ENCODE measurements at regions not wholly inside any gene's neighbourhood (a gene's known extent, or its start where the extent isn't known, plus 50 kb on each side); places are given as distances from the start of the nearest gene placed in this dataset.

DNA sequence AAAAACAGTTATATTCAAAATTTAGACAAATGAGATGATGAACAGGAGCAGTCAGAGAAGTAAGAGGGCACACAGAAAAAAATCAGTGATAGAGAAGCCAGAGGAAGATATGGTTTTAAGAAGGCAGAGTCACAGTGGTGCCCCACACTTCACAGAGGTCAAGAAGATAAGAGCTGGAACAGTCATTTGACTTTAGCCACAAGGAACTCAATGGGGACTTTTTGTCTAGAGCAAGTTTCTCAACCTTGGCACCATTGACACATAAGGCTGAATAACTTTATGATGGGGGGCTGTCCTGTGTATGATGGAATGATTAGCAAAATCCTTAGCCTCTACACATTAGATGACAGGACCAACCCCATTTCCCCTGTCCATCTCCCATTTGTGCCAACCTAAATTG is 172.8 kb upstream of the PLEKHG7 start:
- H3K4me2 ChIP-seq = no peak overlapping the region
- Mint-ChIP-seq H3K27me3 (ENCODE audit: insufficient read depth, low read depth, poor library complexity) (no peaks in the 10 kb centered on the region), H3K4me1 (no peaks in the 10 kb centered on the region), H3K4me3 (no peak overlapping the region), H3K9me3 (no peaks in the 10 kb centered on the region), H3K36me3 (ENCODE audit: low read depth) (no peaks in the 10 kb centered on the region), H3K27ac (no peak overlapping the region)
- no peak overlapping the region for H2AFZ ChIP-seq
- H3K27ac ChIP-seq (ENCODE audit: low read depth) = no peak overlapping the region
- H3K36me3 ChIP-seq (ENCODE audit: insufficient read depth) = no peaks in the 10 kb centered on the region
- no peaks in the 10 kb centered on the region for H3K79me2 ChIP-seq (replicated peaks; ENCODE audit: insufficient read depth)
- H4K20me1 ChIP-seq (replicated peaks; ENCODE audit: insufficient read depth) = no peaks in the 10 kb centered on the region
- no peak for TF ChIP-seq EZH2 (IDR thresholded peaks at IDR 0.05; ENCODE audit: low read depth, unreplicated experiment)
- TF ChIP-seq ZNF331 (CRISPR knock-in tag; IDR thresholded peaks at IDR 0.05; ENCODE audit: low read depth) = no peak
- TF ChIP-seq, protein P1, sequence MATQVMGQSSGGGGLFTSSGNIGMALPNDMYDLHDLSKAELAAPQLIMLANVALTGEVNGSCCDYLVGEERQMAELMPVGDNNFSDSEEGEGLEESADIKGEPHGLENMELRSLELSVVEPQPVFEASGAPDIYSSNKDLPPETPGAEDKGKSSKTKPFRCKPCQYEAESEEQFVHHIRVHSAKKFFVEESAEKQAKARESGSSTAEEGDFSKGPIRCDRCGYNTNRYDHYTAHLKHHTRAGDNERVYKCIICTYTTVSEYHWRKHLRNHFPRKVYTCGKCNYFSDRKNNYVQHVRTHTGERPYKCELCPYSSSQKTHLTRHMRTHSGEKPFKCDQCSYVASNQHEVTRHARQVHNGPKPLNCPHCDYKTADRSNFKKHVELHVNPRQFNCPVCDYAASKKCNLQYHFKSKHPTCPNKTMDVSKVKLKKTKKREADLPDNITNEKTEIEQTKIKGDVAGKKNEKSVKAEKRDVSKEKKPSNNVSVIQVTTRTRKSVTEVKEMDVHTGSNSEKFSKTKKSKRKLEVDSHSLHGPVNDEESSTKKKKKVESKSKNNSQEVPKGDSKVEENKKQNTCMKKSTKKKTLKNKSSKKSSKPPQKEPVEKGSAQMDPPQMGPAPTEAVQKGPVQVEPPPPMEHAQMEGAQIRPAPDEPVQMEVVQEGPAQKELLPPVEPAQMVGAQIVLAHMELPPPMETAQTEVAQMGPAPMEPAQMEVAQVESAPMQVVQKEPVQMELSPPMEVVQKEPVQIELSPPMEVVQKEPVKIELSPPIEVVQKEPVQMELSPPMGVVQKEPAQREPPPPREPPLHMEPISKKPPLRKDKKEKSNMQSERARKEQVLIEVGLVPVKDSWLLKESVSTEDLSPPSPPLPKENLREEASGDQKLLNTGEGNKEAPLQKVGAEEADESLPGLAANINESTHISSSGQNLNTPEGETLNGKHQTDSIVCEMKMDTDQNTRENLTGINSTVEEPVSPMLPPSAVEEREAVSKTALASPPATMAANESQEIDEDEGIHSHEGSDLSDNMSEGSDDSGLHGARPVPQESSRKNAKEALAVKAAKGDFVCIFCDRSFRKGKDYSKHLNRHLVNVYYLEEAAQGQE (IDR thresholded peaks at IDR 0.05; ENCODE audit: unreplicated experiment) = no peak
- TF ChIP-seq POLR2AphosphoS5 (IDR thresholded peaks at IDR 0.05; ENCODE audit: low read depth) = no peak
- no peak for TF ChIP-seq CREB1 (CRISPR knock-in tag; IDR thresholded peaks at IDR 0.05; ENCODE audit: low read depth)
- TF ChIP-seq, protein P2, sequence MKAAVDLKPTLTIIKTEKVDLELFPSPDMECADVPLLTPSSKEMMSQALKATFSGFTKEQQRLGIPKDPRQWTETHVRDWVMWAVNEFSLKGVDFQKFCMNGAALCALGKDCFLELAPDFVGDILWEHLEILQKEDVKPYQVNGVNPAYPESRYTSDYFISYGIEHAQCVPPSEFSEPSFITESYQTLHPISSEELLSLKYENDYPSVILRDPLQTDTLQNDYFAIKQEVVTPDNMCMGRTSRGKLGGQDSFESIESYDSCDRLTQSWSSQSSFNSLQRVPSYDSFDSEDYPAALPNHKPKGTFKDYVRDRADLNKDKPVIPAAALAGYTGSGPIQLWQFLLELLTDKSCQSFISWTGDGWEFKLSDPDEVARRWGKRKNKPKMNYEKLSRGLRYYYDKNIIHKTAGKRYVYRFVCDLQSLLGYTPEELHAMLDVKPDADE (IDR thresholded peaks at IDR 0.05) = no peak
- TF ChIP-seq, protein P3, sequence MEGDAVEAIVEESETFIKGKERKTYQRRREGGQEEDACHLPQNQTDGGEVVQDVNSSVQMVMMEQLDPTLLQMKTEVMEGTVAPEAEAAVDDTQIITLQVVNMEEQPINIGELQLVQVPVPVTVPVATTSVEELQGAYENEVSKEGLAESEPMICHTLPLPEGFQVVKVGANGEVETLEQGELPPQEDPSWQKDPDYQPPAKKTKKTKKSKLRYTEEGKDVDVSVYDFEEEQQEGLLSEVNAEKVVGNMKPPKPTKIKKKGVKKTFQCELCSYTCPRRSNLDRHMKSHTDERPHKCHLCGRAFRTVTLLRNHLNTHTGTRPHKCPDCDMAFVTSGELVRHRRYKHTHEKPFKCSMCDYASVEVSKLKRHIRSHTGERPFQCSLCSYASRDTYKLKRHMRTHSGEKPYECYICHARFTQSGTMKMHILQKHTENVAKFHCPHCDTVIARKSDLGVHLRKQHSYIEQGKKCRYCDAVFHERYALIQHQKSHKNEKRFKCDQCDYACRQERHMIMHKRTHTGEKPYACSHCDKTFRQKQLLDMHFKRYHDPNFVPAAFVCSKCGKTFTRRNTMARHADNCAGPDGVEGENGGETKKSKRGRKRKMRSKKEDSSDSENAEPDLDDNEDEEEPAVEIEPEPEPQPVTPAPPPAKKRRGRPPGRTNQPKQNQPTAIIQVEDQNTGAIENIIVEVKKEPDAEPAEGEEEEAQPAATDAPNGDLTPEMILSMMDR (conservative IDR thresholded peaks at IDR 0.05; ENCODE audit: low read depth in 2 of 2) = no peak
- no peak for TF ChIP-seq STAT1 (IDR thresholded peaks at IDR 0.05; ENCODE audit: unreplicated experiment)
- no peak for DNase-seq (ENCODE audit: low spot score)
- ATAC-seq = no peak
- no peaks in the 10 kb centered on the region for H3K27me3 ChIP-seq (ENCODE audit: insufficient read depth)
- H3K4me1 ChIP-seq (ENCODE audit: insufficient read depth) = no peaks in the 10 kb centered on the region
- H3K4me3 ChIP-seq = no peak overlapping the region
- no peaks in the 10 kb centered on the region for H3F3A ChIP-seq (replicated peaks; ENCODE audit: low read depth)
- H3K9me2 ChIP-seq (ENCODE audit: insufficient read depth) = no peaks in the 10 kb centered on the region

DNA sequence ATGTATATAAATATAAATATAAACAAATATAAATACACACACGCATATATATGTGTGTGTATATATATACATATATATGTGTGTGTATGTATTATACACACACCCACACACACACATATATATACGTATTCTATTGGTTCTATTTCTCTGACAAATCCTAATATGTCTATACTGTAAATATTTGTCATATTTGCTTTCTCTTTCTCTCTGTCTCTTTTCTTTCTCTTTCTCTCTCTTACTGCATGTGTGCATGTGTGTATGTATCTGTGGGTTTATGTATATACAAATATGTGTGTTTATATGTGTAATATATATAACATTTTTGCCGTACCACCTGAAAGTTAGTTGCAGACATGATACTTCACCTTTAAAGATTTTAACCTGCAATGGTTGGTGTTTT is 174.2 kb upstream of the PLEKHG7 start:
- no peaks in the 10 kb centered on the region for H3K36me3 ChIP-seq (ENCODE audit: insufficient read depth)
- Mint-ChIP-seq H3K4me3 (no peak overlapping the region), H3K27ac (no peak overlapping the region), H3K36me3 (ENCODE audit: low read depth) (no peaks in the 10 kb centered on the region), H3K27me3 (ENCODE audit: insufficient read depth, low read depth, poor library complexity) (no peaks in the 10 kb centered on the region), H3K4me1 (no peaks in the 10 kb centered on the region), H3K9me3 (peaks cover 2% of the 10 kb centered on the region; the same call in 1 of the 3 replicates)
- no peaks in the 10 kb centered on the region for H3F3A ChIP-seq (replicated peaks; ENCODE audit: low read depth)
- H3K27ac ChIP-seq (ENCODE audit: low read depth) = no peak overlapping the region
- H3K4me3 ChIP-seq = no peak overlapping the region
- no peaks in the 10 kb centered on the region for H4K20me1 ChIP-seq (replicated peaks; ENCODE audit: insufficient read depth)
- H3K27me3 ChIP-seq (ENCODE audit: insufficient read depth) = no peaks in the 10 kb centered on the region
- H3K9me2 ChIP-seq (ENCODE audit: insufficient read depth) = no peaks in the 10 kb centered on the region
- H3K79me2 ChIP-seq (replicated peaks; ENCODE audit: insufficient read depth) = no peaks in the 10 kb centered on the region
- ATAC-seq (no peak), DNase-seq (ENCODE audit: low spot score) (no peak)
- no peak overlapping the region for H3K4me2 ChIP-seq
- H2AFZ ChIP-seq = no peak overlapping the region
- H3K4me1 ChIP-seq (ENCODE audit: insufficient read depth) = no peaks in the 10 kb centered on the region
- TF ChIP-seq CREB1 (CRISPR knock-in tag; IDR thresholded peaks at IDR 0.05; ENCODE audit: low read depth) = no peak
- no peak for TF ChIP-seq NANOG (IDR thresholded peaks at IDR 0.05; ENCODE audit: borderline replicate concordance)
- no peak for TF ChIP-seq STAT1 (IDR thresholded peaks at IDR 0.05; ENCODE audit: unreplicated experiment)
- no peak for TF ChIP-seq JUNB (IDR thresholded peaks at IDR 0.05; ENCODE audit: unreplicated experiment)
- no peak for TF ChIP-seq ZNF331 (CRISPR knock-in tag; IDR thresholded peaks at IDR 0.05; ENCODE audit: low read depth)
- TF ChIP-seq, protein P1 (IDR thresholded peaks at IDR 0.05; ENCODE audit: unreplicated experiment) = no peak
- TF ChIP-seq, protein P3 (conservative IDR thresholded peaks at IDR 0.05; ENCODE audit: low read depth in 2 of 2) = no peak

All from GM23338 (cell line).